ENCODE measurements at regions not wholly inside any gene's neighbourhood (a gene's known extent, or its start where the extent isn't known, plus 50 kb on each side); places are given as distances from the start of the nearest gene placed in this dataset.

DNA sequence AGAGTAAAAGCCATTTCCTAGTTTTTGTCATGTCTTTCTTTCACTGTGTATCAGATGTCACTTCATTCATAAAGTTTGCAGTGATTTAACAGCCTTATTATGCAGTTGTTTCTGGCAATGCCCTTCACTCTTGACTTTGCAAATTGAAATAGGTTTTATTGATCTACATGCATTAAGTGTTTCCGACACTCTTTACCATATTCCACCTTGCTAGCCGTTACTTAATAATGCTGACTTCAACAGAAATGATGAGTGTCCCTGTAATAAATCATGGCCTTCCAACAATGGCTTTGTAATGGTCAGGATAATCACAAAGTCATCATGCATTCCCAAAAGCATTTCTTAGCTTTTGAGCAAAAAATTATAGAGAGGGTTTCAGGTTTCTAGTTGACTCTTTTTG lies 236.8 kb upstream of the FMN2 start:
- intact Hi-C loops (cut with DNase I; ENCODE audit: low total_unique reads): no loop called here
- Histone ChIP-seq H3K27me3 (no peaks in the 10 kb centered on the region), H3K4me3 (no peak overlapping the region), H3K27ac (no peak overlapping the region), H3K36me3 (no peaks in the 10 kb centered on the region), H3K4me1 (no peaks in the 10 kb centered on the region), H3K9me3 (no peaks in the 10 kb centered on the region)
- no peak for DNase-seq (ENCODE audit: low spot score in 2 of 2)
- TF ChIP-seq, protein P1, sequence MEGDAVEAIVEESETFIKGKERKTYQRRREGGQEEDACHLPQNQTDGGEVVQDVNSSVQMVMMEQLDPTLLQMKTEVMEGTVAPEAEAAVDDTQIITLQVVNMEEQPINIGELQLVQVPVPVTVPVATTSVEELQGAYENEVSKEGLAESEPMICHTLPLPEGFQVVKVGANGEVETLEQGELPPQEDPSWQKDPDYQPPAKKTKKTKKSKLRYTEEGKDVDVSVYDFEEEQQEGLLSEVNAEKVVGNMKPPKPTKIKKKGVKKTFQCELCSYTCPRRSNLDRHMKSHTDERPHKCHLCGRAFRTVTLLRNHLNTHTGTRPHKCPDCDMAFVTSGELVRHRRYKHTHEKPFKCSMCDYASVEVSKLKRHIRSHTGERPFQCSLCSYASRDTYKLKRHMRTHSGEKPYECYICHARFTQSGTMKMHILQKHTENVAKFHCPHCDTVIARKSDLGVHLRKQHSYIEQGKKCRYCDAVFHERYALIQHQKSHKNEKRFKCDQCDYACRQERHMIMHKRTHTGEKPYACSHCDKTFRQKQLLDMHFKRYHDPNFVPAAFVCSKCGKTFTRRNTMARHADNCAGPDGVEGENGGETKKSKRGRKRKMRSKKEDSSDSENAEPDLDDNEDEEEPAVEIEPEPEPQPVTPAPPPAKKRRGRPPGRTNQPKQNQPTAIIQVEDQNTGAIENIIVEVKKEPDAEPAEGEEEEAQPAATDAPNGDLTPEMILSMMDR (IDR thresholded peaks at IDR 0.05): no peak
- TF ChIP-seq POLR2A (IDR thresholded peaks at IDR 0.05) (no peak), POLR2AphosphoS5 (IDR thresholded peaks at IDR 0.05) (no peak)

DNA sequence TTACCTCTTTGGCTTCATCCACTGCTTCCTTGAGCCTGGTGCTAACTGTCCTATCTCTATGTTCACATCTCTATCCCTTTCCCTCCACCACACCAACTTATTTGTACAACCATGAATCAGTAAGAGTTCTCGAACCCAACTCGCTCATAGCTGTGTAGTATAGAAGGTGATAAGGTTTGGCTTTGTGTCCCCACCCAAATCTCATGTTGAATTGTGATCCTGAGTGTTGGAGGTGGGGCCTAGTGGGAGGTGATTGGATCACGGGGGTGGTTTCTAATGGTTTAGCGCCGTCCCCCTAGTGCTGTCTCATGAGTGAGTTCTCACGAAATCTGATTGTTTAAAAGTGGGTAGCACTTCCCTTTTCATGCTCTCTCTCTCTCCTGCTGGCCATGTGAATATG lies 235.6 kb upstream of the FMN2 start:
- intact Hi-C loops (cut with DNase I; ENCODE audit: low total_unique reads): no loop called here

DNA sequence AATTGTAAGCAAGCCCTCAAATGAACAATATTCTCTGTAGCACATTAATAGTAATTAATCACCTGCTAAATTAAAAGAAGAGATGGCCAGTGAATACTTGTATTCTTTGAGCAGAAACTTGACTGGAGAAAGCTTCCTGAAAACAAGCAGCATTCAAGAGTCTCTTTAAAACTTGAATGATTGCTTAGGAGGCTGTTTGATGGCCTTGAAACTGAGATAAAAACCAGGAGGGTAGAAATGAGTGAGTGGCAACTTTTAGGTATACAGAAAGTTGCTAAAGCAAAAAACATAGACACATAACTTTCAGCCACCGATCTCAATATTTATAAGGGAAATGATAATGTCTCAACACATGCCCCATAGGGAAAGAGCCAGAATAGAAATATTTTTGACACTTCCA lies 234.8 kb upstream of the FMN2 start:
- Histone ChIP-seq H3K4me3 (no peak overlapping the region), H3K27me3 (no peaks in the 10 kb centered on the region), H3K9me3 (no peaks in the 10 kb centered on the region), H3K27ac (no peak overlapping the region), H3K4me1 (no peaks in the 10 kb centered on the region), H3K36me3 (no peaks in the 10 kb centered on the region)
- TF ChIP-seq POLR2AphosphoS5 (IDR thresholded peaks at IDR 0.05) (no peak), POLR2A (IDR thresholded peaks at IDR 0.05) (no peak)
- TF ChIP-seq, protein P1 (IDR thresholded peaks at IDR 0.05): no peak
- intact Hi-C loops (cut with DNase I; ENCODE audit: low total_unique reads): no loop called here
- no peak for DNase-seq (ENCODE audit: low spot score in 2 of 2)

More for the DNA sequence above, 235.6 kb upstream of the FMN2 start:
- Histone ChIP-seq H3K4me1 (no peaks in the 10 kb centered on the region), H3K36me3 (no peaks in the 10 kb centered on the region), H3K4me3 (no peak overlapping the region), H3K9me3 (no peaks in the 10 kb centered on the region), H3K27me3 (no peaks in the 10 kb centered on the region), H3K27ac (no peak overlapping the region)
- DNase-seq (ENCODE audit: low spot score in 2 of 2): no peak
- TF ChIP-seq POLR2AphosphoS5 (IDR thresholded peaks at IDR 0.05): no peak

DNA sequence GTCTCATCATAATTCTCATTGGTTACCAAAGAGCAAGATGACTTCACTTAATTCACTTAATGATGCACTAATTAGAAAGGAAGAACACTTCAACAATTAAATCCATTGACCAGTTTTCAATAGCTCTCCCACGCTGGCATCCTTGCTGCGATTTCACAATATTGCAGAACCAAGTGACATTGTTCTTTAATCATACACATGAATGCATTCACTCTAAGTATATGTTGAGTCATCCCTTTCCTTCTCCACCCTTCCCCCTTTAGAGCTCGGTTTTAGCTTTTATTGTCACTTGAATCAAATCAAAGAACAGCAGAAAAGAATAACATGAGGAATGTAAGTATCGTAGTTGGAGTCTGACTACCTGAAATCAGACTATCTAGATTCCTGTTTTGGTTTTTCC lies 233.6 kb upstream of the FMN2 start:
- no peak for DNase-seq (ENCODE audit: low spot score in 2 of 2)
- Histone ChIP-seq H3K36me3 (no peaks in the 10 kb centered on the region), H3K27ac (no peak overlapping the region), H3K4me3 (no peak overlapping the region), H3K4me1 (no peaks in the 10 kb centered on the region), H3K27me3 (no peaks in the 10 kb centered on the region), H3K9me3 (no peaks in the 10 kb centered on the region)
- intact Hi-C loops (cut with DNase I; ENCODE audit: low total_unique reads): no loop called here
- TF ChIP-seq, protein P1 (IDR thresholded peaks at IDR 0.05): no peak
- TF ChIP-seq POLR2AphosphoS5 (IDR thresholded peaks at IDR 0.05): no peak
- no peak for TF ChIP-seq POLR2A (IDR thresholded peaks at IDR 0.05)

DNA sequence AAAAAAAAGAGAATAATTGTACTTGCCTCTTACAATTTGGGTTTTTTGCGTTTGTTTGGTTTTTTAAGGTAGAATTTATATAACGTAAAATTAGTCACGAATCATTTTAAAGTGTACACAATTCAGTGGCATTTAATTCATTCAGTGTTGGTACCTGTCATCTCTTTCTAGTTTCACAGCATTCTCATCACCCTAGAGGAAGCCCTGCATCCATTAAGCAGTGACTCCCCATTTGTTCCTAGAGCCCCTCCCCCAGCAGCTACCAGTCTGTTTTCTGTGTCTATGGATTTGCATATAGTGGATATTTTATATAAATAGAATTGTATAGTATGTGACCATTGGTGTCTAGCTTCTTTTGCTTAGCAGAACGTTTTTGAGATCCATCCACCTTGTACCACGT lies 233.2 kb upstream of the FMN2 start:
- no peaks in the 10 kb centered on the region for H3K4me1 ChIP-seq
- no peaks in the 10 kb centered on the region for H3K9me3 ChIP-seq
- no peaks in the 10 kb centered on the region for H3K27me3 ChIP-seq
- intact Hi-C loops (cut with DNase I; ENCODE audit: low total_unique reads): no loop called here
- no peak overlapping the region for H3K27ac ChIP-seq
- TF ChIP-seq, protein P1 (IDR thresholded peaks at IDR 0.05): no peak
- no peak for TF ChIP-seq POLR2A (IDR thresholded peaks at IDR 0.05)
- no peak for TF ChIP-seq POLR2AphosphoS5 (IDR thresholded peaks at IDR 0.05)
- H3K4me3 ChIP-seq: no peak overlapping the region
- DNase-seq (ENCODE audit: low spot score in 2 of 2): no peak
- H3K36me3 ChIP-seq: no peaks in the 10 kb centered on the region

DNA sequence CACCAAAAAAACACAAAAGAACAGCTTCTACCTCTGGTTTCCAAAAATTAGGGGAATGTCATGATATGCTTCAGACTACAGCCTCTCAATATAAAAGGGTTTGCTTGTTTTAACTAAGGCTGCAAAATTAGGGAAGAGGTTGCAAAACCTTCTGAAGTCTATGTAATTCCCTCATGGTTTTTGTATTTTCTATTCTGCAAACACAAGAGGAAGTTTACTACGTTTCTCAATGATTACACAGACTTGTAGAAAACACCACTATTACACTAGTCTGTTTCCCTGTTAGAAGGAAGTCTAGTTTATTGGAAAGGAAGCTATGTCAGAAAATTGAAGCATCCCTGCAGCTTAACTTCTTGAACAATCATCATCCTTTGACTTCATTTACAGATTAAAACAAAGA lies 229.7 kb upstream of the FMN2 start:
- Histone ChIP-seq H3K9me3 (no peaks in the 10 kb centered on the region), H3K36me3 (no peaks in the 10 kb centered on the region), H3K27me3 (no peaks in the 10 kb centered on the region), H3K4me1 (no peaks in the 10 kb centered on the region), H3K27ac (no peak overlapping the region), H3K4me3 (no peak overlapping the region)
- TF ChIP-seq, protein P1 (IDR thresholded peaks at IDR 0.05): no peak
- TF ChIP-seq POLR2AphosphoS5 (IDR thresholded peaks at IDR 0.05): no peak
- TF ChIP-seq POLR2A (IDR thresholded peaks at IDR 0.05): no peak
- DNase-seq (ENCODE audit: low spot score in 2 of 2): no peak
- intact Hi-C loops (cut with DNase I; ENCODE audit: low total_unique reads): no loop called here

Data from breast epithelium (tissue), 4 donors.